Retina (tissue), 1 donor: ENCODE measurements at regions not wholly inside any gene's neighbourhood (a gene's known extent, or its start where the extent isn't known, plus 50 kb on each side); places are given as distances from the start of the nearest gene placed in this dataset.

Experiments used
- DNase-seq: peaks from one replicate; pipeline ENCODE4 v3.0.0-alpha.2; 2016

DNA sequence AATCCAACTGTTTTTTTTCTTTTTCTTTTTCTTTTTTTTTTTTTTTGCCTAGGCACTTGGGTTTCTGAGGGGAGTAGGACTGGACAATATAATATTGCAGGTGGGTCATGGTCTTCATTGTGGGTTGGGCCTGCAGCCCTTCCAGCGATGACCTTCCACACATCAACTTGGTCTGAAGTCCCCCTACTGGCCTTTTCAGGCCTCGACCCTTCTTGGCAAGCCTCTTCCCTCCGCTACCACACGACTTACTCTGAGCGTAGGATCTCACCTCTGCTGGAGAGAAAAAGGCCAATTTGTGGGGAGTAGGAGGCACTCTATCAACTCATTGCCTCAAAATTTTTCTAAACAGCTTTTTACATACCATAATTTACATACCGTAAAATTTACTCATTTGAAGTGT lies 51.1 kb upstream of the GRIK3 start:
- DNase-seq: no peak

DNA sequence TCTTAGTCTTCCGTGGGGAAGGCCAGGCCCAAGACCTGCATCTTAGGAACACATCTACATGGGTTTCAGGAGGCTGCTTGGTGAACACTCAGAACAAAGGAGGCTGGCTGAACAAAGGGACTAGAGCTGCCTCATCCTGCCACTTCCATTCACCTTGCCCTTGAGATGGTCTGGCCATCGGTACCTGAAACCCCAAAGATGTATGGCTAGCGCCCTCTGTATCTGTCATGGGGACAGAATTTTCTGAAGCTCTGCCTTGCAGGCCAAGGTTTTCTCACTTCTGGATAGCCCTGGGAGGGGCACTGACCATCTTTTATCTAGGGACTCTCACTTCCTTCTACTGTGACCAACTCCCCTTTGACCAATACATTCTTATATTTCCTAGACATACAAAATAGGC lies 55.4 kb upstream of the GRIK3 start:
- DNase-seq: no peak

DNA sequence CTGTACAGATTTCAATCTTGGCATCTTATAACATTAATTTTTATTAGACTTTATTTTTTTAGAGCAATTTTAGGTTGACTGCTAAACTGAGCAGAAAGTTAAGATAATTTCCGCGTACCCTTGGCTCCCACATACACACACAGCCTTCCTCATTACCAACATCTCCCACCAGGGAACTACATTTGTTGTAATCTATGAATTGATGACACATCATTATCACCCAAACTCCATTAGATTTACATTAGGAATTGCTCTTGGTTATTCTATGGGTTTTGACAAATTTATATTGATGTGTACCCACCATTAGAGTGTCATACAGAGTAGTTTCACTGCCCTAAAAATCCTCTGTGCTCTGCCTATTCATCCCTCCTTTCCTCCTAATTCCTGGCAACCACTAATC lies 56.4 kb upstream of the GRIK3 start:
- no peak for DNase-seq

DNA sequence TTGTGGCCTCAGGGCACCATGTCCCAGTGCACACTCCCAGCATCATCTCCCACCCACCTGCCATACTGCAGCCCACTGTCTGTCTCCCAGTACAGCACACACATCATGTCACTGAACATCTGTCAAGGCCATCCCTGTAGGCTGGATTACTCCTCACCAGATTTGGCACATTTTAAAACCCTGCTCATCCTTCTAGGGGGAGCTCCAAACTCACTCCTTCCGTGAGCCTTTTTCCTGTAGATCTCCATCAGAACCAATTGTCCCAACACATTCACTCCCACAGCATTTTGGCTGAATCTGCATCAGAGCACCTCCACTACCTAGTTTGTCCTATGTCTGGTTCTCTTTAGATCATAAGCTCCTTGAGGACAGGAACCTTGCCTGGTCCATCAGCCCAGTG lies 58.6 kb upstream of the GRIK3 start:
- no peak for DNase-seq

DNA sequence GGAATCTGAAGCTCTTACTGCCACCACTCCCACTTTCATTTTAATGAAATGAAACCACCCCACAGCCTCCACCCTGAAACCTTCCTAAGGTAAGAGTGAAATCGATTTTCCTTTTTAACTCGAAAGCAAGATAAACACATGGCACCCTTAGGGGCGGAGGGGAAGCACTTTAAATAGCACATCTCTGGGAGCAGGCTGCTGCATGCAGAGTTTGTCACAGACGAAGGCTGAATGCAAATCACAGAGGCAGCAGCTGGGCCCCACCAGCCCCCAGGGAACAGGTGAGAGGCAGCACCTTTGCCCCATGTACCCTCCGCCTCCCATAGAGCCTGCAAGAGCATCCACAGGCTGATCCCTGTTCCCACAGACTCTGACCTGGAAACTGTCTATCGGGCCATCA lies 60.0 kb upstream of the GRIK3 start:
- DNase-seq: no peak

DNA sequence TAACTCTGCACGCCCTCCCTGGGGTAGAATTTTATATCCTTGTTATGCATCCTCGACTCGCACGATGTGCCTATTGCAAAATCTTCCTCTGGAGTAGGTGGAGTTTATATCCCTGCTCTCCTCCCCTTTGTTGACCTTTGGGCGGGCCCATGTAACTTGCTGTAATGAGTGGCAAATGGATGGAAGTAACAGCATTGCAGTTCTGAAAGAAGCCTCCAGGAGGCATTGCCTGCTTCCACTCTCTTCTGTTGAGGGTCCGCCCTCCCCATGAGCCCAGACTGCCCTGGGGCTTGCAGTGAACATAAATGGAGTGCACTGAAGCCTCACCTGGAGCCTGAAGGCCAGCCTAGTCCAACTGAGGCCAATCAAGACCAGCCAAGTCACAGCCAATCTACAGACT lies 62.2 kb upstream of the GRIK3 start:
- no peak for DNase-seq

DNA sequence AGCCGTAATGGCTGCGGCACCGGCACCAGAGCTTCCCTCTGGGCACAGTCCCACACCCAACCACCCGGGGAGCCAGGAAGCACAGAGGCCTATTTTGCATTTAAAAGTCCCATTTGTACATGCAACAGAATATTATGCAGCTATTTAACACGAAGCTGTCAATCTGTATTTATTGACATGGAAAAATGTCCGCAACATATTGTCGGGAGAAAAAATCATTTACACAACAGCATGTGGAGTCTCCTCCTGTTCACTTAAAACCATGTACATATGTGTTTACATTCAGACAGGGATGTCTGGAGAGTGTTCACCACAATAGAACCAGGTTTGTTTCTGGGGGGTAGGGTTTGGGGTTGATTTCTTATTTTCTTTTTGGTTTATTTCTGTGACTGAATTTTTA lies 63.4 kb upstream of the GRIK3 start:
- DNase-seq: no peak

DNA sequence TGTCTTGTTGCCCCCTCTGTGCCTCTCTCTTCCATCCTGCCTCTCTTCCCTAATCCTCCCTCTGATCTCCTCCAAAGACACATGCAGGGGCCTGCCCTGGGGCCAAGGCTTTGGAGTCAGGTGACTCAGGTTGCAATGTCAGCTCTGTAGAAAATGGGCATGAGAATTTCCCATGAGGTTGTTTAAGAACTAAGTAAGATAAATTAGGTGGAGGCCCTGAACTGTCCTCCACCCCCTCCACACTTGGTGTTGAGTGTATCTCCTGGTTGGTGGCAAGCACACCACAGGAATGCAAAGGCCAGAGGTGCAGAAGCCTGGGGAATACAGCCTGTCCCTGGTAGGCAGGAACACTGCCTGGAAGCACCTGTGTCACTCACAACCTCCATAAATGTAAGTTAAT lies 63.9 kb upstream of the GRIK3 start:
- DNase-seq: no peak

DNA sequence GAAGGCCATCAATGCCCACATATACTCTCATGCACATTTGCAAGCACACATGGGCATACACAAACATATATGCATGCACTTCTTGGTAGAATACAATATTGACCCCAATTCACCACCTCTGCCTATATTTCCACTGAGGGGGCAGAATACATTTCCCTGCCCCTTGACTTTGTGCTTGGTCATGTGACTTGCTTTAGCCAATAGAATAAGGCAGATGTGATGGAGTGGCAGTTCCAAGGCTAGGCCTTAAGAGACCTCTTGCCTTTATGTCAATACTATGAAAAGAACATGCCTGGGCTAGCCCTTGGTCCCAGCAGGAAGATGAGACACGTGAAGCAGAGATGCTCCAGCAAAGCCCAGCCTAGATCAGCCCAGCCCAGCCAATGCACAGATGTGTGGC lies 66.0 kb upstream of the GRIK3 start:
- no peak for DNase-seq

DNA sequence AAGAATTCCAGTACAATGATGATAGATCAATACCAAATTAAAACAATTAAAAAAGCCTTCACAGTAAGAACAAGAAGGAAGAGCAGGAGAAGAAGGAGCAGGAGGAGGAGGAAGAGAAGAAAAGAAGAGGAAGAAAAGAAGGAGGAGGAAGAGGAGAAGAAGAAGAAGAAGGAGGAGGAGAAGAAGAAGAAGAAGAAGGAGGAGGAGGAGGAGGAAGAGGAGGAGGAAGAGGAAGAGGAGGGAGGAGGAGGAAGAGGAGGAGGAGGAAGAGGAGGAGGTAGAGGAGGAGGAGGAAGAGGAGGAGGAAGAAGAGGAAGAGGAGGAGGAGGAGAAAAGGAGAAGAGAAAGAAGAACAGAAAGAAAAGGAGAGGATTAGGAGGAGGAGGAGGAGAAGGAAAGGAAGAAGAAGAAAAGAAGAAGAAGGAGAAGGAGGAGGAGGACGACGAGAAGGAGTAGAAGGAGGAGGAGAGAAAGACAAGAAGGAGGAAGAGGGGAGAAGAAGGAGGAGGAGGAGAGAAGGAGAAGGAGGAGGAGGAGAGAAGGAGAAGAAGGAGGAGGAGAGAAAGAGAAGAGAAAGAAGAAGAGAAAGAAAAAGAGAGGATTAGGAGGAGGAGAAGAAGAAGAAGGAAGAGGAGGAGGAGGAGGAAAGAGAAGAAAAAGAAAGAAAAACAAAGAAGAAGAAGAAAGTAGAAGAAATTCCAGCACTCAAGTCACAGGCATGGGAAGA lies 68.5 kb upstream of the GRIK3 start:
- DNase-seq: no peak

DNA sequence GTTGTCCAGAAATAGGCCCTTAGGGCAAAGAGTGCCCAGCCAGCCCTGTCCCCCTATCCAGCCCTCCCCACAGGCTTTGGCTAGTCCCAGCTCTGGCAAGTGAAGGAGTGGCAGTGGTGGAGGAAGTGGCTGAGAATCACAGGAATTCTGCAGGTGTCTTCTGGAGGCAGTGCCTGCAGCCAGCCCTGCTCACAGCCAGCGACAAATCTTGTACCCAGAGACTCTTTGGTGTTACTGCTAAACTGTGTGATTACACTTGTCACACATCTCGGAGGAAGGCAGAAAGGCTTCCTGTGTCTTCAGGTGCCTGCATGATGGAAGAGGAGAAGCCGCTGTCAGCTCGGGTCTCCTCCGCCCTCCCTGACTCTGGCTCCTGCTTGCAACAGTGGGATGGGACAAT lies 71.6 kb upstream of the GRIK3 start:
- DNase-seq: no peak

DNA sequence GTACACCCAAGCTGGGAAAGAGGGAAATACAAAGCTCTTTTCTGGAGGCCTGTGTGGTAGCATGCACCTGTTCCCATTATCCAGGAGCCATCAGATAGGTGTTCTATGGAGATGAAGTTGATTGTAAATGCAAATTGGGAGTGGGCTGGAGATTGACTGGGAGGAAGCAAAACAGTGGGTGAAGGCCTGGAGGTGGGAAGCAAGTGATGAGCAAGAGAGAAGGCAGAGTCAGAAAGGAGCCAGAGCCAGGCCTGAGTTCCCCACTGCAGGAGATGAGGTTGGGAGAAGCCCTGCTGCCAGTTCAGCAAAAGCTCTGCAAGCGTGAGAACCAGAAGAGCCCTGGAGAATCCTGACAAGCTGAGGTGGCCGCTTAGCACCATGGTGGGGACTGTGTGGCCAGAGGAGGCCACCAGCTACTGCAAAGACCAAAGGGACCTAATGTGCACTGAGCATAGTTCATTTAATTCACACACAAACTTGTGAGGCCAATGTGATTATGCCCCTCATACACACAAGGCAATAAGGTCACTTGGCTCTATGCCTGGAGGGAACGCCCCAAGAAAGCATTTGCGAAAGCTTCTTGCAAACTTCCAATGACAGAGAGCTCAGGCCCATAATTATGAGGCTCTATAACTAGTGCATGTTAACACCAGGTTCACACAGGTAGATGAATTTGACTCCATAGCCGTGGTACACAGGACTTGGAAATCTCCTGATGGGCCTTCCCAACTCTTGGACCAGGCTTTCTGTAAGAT lies 73.0 kb upstream of the GRIK3 start:
- no peak for DNase-seq

DNA sequence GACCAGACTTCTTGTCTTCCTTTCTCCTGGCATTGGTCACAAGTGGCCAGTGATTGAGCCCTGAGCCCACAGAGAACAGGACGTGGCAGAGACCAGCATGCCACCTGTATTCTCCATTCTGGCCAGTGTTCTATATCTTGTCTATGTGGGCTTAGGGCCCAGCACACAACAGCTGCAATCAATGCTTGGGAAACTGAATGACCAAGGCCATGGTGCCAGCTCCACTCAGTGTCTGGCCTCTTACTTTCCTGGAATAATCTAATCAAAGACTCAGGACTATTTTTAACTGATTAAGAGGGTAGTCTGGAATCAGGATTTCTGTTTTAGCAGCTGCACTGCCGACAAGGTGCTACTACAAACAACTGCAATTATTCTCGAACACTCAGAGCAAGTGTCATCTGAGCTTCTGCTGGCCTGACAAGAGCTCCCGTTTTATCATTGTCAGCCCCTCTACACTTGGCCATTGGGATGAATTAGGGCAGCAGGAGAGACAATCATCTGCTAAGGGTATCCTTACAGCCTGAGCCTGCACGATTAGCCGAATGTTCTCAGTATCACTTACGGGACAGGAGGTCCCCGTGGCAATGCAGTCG lies 74.4 kb upstream of the GRIK3 start:
- no peak for DNase-seq

DNA sequence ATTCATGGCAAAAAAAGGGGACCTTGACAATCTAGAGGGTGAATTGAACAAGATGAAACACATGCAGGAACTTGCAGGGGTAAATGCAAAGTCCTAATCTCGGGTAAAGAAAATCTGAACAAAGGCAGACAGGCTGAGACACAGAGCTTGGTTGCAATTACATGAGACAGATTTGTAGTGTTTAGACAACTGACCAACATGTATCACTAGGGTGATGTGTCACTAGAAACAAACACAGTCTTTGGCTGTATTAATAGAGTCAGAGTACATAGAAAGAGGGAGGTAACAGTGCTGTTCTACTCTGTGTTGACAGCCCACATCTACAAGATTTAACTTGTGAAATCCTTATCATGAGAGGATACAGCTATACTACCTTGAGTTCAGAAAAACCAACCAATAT lies 78.1 kb upstream of the GRIK3 start:
- no peak for DNase-seq

DNA sequence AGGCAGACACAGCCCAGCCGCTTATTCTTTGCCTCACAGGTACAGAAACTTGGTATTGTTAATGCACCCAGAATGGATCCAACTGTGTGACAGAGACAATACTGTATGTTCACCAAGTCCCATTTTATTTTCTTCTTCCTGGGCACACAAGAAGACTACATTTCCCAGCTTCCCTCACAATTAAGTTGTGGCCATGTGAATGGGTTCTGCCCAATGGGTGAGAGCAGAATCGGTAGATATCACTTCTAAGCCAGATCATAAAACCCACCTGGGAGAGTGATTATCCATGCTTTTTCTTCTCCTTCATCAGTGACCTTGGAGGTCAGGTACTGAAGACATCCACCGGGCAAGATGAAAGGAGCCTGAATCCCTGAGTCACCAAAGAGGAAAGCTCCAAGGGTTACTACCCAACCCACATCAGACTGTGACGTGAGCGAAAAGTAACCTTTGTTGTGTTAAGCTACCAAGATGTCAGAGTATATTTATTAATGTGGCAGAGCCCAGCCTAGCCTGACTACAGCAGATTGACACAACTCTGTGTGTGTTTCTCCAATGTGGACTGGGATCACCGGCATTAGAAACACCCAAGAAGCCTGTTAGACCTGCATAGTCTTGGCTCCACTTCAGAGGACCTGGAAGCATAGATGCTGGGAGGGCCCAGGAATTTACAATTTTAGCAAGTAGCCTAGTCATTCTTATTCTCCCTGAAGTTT lies 79.1 kb upstream of the GRIK3 start:
- no peak for DNase-seq

DNA sequence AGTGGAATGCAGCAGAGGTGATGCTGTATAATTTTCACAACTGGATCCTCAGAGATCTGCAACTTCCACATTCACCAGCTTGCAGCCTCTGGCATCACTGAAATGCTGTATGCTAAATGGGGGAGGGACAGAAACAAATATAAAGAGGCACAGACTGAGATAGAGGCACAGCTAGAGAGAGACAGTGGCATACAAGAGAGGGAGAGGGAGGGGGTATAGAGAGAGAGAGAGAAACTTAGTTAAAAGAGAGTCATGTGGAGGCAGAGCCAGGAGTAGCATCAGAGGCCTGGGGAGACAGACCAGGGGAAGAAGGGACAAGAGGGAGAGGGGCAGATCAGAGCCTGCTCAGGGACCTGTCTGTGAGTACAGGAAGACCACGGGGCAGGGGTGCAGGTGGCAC lies 84.5 kb upstream of the GRIK3 start:
- DNase-seq: no peak

DNA sequence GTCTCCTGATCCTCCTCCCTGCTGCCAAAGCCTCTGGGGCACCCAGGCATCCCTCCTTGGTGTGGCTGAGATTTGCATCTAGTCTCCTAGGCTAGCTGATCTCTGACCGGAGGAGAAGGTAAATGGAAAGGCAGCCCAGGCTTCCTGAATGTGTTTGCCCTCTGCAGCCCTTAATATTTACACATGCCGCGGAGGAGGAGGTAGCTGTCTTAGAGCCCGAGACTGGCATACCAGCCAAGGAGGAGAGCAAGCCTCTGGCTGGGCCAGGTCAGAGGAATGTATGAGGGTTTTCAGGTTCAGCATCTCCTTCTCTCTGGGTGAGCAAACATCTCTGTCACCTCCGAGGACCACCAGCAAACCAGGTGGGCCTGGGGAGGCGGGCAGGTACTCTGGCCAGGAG lies 86.0 kb upstream of the GRIK3 start:
- no peak for DNase-seq

DNA sequence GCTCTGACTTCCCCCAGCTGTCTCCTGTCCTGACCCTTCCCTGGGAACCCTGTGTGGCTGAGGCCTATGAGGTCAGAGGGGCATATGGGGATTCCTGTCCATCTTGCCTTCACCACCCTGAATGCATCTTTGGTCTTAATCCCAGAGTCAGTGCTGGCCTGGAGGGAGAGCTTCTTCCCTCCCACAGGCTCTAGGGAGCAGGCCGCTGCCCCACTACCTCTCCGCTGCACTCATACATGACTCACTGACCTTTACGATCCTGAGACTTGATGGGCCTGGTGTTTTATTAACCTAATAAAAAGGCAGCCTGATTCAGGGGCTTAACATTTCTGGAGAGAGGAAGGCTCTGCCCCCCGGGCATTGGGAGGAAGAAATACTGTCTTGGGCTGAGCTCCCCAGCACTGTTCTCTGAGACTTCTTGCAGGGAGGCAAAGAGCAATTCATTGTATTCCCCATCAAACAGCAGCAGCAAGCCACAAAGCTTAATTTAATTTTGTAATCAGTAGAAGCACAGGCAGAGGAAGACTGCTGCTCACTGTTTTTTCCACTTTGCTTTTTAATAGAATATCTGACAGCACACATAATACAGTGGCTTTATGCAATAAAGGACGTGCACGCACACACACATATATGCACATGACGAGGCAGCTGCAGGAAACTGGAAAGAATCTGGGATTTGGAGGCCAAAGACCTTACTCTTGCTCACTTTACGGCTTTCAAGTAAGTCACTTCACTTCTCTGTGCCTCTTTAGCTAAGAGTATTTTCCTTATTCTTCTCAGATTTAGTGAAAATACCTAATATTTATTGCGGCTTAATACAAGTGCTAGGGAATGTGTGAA lies 89.2 kb upstream of the GRIK3 start:
- DNase-seq: no peak

DNA sequence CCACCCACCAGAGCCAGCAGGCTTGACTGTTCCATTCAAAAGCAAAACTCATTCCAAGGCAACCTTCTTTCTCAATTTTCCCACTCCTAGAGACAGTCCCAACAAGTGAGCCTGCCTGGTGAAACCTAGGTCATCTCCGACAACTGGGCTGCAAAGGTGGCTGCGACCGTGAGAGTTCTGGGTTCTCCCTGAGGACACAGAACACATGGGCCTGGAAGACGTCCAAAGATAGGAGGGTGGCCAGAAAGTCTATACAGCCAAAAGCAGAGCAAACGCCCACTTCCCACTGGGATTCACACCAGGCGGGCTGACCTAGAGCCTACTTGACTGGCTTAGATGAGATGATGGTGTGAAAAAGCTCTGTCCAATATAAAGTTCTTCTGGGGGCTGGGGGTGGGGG lies 90.2 kb upstream of the GRIK3 start:
- DNase-seq: no peak

DNA sequence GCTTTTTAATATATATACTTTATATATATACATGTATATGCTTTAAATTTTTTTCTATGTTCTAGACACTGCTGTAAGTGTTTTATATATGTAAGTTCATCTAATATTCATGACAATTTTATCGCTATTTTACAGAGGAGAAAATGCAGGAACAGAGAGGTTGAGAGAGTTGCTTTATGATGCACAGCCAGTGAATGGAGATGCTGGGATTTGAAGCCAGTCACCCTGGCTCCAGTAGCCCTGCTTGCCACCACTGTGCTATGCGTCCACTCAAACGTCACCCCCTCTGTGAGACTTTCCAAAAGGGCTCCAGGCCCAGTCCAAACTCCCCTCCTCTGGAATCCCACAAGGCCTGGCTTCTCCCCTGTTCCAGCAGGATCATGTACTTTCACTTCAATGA lies 91.0 kb upstream of the GRIK3 start:
- no peak for DNase-seq

DNA sequence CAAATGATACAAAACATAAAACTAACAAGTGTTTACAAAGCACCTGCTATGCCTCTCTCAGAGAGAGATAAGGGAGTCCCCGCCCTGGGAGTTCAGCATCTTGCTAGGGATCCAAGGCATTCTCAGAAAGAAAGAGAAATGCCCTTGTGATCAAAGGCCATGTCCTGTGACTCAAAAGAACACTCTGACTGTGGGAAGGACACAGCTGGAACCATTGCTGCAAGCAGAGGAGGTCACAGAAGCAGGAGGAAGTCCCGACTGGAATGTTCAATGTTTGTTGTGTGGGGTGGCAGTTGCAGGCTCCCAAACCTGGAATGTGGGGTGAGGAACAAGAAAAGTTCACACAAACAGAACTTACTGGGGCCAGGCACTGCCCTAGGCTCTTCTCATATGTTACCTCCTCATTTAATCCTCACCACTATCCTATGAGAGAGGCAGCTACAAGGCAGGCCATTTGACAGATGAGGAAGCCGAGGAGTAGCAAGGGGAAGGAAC lies 93.0 kb upstream of the GRIK3 start:
- DNase-seq: no peak

DNA sequence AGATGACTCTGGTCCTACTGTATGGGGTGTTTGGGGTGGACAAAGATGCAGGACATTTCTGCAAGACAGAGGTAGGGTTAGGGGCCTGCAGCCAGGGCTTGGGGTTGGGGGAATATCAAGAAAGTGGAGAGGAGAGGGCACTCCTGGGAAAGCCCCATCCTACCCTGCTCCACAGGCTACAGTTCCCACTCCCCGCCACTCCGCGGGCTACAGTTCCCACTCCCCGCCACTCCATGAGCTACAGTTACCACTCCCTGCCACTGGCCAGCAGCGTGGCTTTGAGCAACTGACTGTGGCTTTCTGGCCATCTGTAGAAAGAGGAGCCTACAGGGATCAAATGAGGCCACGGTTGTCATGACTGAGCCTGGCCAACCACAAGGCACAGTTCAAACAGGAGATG lies 93.8 kb upstream of the GRIK3 start:
- no peak for DNase-seq
